GM18909 (cell line): ENCODE measurements at regions not wholly inside any gene's neighbourhood (a gene's known extent, or its start where the extent isn't known, plus 50 kb on each side); places are given as distances from the start of the nearest gene placed in this dataset.

ENCODE experiments used
- ATAC-seq: cut with Tn5 transposase; IDR thresholded peaks from one replicate; pipeline ENCODE4 v1.9.1; 2021; ENCODE audit warnings: mild to moderate bottlenecking; ENCODE audit not compliant: unreplicated experiment, poor library complexity

DNA sequence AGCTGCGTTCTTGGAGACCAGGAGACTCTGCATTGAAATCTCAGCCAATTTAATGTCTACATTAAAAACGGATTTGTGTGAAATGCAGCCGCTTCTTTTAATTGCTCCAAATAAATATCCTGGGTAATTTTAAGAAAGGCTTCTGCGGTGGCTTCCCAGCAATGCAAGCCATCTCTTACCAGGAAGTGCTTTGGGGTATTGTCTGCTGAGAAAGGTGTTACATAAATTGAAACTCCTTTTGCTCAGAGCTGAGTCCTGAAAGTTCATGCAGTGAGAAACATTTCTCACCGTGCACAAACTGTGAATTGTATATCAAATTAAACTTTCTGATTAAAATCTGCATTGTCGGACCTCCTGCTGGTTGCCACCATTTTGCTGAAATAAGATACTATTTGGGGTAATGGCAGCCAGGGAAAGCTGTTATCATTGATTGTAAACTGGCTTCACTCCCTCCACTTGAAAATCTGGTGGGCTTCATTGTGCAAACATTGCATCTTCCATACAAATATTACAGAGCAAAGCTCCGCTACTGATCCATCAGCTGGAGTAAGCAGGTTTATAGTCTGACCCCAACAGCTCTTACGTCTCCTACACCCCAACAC, 59.5 kb downstream of the ZIC5 start:
- no peak for ATAC-seq

GRCh38 chr13:99911069-99911964, 60.2 kb downstream of the ZIC5 start:
- no peak for ATAC-seq

- ATAC-seq, result no peak
Observed at GRCh38 chr13:99909836-99910619, 61.5 kb downstream of the ZIC5 start.

DNA sequence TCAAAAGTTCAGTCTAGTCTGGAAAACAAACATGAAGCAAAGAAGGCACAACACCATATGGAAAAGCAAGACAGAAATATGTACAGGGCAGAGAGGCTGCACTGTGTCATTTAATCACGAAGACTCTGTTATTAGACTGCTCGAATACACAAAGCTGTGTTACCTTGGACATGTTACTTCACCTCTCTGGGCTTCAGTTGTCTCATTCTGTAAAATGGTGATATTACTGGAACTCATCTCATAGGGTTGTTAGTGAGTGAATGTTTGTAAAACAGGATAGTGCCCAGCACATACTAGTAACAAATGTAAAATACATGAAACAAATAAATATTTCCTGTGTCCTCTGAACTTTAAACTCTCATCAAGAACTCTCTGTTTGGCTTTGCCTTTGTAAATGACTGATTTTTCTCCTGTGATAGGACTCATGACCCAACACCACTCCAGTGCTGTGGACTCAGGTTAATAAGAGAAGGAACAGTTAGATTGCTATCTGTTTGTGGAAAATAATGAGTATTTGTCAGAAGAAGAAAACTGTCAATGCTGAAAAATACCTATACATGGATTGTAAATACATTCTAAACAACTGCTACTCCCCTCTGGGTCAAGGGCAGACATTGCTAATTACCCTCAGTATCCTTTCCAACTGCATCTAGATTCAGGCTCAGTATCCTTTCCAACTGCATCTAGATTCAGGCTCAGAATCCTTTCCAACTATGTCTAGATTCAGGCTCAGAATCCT, 62.3 kb downstream of the ZIC5 start:
- ATAC-seq, result no peak

- no peak for ATAC-seq
Observed at GRCh38 chr13:99908140-99908803, 63.3 kb downstream of the ZIC5 start.

DNA sequence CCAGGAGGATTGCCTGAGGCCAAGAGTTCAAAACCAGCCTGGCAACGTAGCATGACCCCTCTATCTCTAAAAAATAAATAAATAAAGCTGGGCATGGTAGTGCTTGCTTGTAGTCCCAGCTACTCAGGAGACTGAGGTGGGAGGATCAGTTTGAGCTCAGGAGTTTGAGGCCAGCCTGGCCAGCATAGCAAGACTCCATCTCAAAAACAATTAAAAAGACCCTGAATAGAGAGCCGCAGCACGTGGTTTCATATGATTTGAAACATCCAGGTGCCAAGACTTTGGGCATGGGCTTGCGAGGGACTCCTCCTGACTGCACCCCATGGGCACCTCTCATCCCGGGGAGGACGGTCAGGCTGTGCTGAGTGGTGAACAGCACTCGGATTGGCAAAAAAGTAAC, 63.9 kb downstream of the ZIC5 start:
- ATAC-seq, result no peak

DNA sequence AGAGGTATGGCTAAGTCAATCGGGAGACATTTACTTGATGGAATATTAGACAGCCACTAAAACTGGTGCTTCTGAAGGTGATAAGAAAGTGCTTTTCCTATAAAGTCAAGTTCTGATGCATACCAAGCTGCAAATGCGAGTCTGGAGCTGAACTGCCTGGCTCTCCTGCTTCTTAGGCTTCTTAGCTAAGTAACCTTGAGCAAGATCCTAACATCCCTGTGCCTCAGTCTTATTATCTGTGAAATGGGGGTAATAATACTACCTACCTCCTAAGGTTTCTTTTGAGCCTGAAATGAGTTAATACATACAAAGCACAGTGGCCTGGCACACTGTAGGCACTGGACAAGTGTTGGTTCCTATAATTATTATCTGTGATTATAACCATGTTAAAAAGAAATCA, 64.5 kb downstream of the ZIC5 start:
- no peak for ATAC-seq

DNA sequence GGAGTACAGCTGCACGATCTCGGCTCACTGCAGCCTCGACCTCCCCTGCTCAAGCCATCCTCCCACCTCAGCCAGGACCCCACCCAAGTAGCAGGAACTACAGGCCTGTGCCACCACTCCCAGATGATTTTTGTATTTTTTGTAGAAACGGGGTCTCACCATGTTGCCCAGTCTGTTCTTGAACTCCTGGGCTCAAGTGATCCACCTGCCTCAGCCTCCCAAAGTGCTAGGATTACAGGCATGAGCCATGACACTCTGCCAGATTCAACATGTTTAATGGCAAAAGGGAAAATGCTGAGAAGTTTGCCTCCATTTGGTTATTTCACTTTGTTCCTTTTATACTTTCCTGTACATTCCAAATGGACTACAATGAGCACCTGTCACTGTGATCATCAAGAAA, 65.8 kb downstream of the ZIC5 start:
- ATAC-seq, result no peak

DNA sequence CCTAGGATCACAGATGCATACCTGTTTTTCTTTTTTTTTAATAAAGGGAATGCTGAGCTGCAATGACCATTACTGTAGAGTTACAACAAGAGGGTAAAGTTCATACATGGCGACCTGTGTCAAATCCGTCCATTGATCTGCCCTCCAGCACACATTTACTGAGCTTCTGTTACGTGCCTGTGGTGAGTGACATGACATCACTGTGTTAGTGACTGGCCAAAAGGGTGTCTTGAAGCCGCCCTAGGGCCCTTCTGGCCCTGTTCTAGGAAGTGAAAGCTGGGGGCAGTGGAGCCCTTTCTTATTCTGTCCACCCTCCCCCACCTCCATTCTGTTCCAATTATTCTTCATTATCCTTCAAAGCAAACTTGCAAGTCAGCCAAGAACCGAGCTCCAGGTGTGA, 66.3 kb downstream of the ZIC5 start:
- ATAC-seq, result no peak

- no peak for ATAC-seq
Observed at GRCh38 chr13:99903140-99903539, 68.4 kb downstream of the ZIC5 start.

DNA sequence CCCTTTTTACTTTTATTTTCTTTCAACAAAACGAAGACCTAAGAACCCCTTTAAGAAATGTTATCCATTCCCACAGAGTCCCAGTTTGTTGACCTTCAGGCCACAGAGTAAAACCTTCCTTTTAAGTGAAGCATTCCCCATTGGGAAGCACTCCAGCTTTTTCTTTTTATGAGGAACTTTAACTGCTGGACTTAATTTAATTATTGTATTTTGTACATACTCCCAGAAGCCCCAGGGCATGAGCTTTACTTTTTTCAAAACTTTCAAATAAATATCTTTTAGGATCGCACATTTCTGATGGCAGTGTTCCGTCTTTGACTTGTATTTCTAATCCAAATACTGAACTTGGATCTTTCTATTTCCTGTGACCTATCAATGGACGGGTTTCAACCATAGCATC, 68.9 kb downstream of the ZIC5 start:
- no peak for ATAC-seq

DNA sequence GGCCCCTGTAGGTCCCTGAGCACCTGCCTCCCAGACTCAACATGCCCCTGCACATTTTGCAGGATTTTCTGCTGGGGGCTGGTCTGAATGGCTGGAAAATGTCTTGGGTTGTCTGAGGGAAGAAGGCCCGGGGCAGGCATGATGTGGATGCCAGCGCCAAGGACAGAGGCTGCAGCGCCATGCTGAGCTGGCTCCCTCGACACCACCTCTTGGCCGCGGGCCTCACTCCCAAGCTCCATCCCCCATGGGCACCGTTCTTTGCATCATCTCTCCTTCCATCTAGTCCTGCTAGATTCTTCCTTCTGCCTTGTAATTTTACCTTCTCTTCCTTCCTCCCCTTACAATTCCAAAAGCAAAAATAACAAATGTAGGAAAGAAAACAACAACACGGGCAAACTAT, 70.6 kb downstream of the ZIC5 start:
- ATAC-seq, result no peak

- no peak for ATAC-seq
Observed at GRCh38 chr13:99898421-99898820, 73.1 kb downstream of the ZIC5 start.

GRCh38 chr13:99897076-99897440, 74.5 kb downstream of the ZIC5 start:
- ATAC-seq, result no peak

DNA sequence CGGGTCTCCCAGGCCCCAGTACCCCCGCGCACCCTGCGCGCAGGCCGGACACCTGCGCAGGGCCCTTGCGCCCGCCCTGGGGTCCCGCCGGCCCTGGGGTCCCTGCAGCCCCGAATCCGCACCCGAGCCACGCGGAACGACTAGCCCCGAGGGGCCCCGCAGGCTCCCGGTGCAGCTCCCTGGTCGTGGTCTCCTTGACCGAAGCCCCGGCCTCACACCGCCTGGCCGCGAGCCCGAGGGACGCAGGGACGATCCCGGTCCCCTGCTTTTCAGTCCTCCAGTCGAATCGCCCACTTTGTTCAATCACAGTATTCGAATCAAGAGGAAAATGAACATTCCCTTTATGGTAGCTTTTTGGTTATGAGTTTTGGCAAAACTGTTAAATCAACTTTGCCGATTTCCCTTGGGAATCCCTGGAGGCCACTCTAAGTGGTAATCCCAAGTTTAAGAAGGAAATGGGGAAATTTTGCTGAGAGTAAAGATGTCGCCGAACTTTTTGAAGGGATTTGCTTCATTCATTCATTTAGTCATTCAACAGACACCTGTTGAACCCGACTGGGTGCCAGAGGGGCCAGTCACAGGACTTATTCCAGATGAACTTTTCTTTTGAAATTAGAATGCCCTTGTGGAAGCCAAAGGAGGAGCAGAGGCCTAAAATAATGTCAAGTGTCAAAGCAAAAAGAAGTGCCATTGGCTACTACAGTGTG, 75.0 kb downstream of the ZIC5 start:
- ATAC-seq, result no peak

GRCh38 chr13:99895444-99896368, 75.9 kb downstream of the ZIC5 start:
- no peak for ATAC-seq

GRCh38 chr13:99894840-99895443, 76.6 kb downstream of the ZIC5 start:
- ATAC-seq, result no peak
